ENCODE measurements at regions not wholly inside any gene's neighbourhood (a gene's known extent, or its start where the extent isn't known, plus 50 kb on each side); places are given as distances from the start of the nearest gene placed in this dataset.

DNA sequence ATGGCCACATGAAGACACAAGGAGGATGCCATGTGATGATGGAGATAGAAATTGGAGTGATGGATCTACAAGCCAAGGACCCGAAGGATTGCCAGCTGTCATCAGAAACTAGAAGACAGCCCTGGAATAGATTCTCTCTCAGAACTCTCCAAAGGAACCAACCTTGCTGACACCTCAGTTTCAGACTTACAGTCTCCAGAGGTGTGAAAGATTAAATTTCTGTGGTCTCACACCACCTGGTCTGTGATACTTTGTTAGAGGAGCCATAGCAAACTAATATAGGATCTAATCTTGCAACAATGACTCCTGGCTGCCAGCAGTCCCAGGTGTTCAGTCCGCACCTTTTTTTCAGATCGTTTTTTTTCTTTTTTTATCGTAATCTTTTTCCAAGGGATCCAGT, 647.3 kb upstream of the GHITM start:
- H3K79me2 ChIP-seq (ENCODE audit: control insufficient read depth, insufficient read depth, low read length): no peaks in the 10 kb centered on the region
- no peak for TF ChIP-seq GATA2 (IDR thresholded peaks at IDR 0.05; ENCODE audit: insufficient read depth, insufficient read length, low read depth, low read length)
- no peak for TF ChIP-seq JUN (IDR thresholded peaks at IDR 0.05; ENCODE audit: borderline replicate concordance, insufficient read depth, insufficient read length, low read depth)
- TF ChIP-seq, protein P1, sequence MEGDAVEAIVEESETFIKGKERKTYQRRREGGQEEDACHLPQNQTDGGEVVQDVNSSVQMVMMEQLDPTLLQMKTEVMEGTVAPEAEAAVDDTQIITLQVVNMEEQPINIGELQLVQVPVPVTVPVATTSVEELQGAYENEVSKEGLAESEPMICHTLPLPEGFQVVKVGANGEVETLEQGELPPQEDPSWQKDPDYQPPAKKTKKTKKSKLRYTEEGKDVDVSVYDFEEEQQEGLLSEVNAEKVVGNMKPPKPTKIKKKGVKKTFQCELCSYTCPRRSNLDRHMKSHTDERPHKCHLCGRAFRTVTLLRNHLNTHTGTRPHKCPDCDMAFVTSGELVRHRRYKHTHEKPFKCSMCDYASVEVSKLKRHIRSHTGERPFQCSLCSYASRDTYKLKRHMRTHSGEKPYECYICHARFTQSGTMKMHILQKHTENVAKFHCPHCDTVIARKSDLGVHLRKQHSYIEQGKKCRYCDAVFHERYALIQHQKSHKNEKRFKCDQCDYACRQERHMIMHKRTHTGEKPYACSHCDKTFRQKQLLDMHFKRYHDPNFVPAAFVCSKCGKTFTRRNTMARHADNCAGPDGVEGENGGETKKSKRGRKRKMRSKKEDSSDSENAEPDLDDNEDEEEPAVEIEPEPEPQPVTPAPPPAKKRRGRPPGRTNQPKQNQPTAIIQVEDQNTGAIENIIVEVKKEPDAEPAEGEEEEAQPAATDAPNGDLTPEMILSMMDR (IDR thresholded peaks at IDR 0.05; ENCODE audit: extremely low read depth in 1 of 2, insufficient read depth in 1 of 2, low read depth in 1 of 2, low read length in 2 of 2): no peak
- TF ChIP-seq EZH2 (IDR thresholded peaks at IDR 0.05; ENCODE audit: borderline replicate concordance, low read depth, low read length, severe bottlenecking): no peak
- TF ChIP-seq MYC (IDR thresholded peaks at IDR 0.05; ENCODE audit: low read depth, low read length): no peak
- TF ChIP-seq, protein P2, sequence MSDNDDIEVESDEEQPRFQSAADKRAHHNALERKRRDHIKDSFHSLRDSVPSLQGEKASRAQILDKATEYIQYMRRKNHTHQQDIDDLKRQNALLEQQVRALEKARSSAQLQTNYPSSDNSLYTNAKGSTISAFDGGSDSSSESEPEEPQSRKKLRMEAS (IDR thresholded peaks at IDR 0.05; ENCODE audit: insufficient read depth, insufficient read length): no peak
- intact Hi-C loops (cut with micrococcal nuclease) (no loop called here), dilution Hi-C loops (cut with MboI; ENCODE audit: extremely low pct_ligation_motif_present, low sequenced_read_pairs) (no loop called here)
- H3K4me3 ChIP-seq (replicated peaks in 1 of 3; ENCODE audit: insufficient read depth in 1 of 3, low read depth in 1 of 3, low read length in 3 of 3): no peak overlapping the region
- H3K36me3 ChIP-seq (ENCODE audit: control insufficient read depth in 2 of 2, extremely low read depth in 1 of 2, insufficient read depth in 2 of 2, low read length in 2 of 2): no peaks in the 10 kb centered on the region
- no peaks in the 10 kb centered on the region for H3K4me1 ChIP-seq (ENCODE audit: control insufficient read depth, extremely low read depth, insufficient read depth, low read length)
- H3K4me2 ChIP-seq (ENCODE audit: insufficient read depth, low read length): no peak overlapping the region
- H3K9ac ChIP-seq (replicated peaks; ENCODE audit: extremely low read depth, insufficient read depth, low read length): no peak overlapping the region
- ChIA-PET POLR2A (no interaction called here), CTCF (no interaction called here)
- no TSS peak for BruUV-seq (replicated peaks)
- DNase-seq (ENCODE audit: low read depth, low spot score) (no peak), FAIRE-seq (no peak)
- no peaks in the 10 kb centered on the region for H3K27me3 ChIP-seq (ENCODE audit: control insufficient read depth in 2 of 2, insufficient read depth in 2 of 2, low read length in 2 of 2)
- H2AFZ ChIP-seq (ENCODE audit: low read depth, low read length): no peak overlapping the region
- no peak overlapping the region for H3K27ac ChIP-seq (ENCODE audit: insufficient read depth, low read depth, low read length)
- H4K20me1 ChIP-seq (replicated peaks; ENCODE audit: control insufficient read depth, extremely low read depth, insufficient read depth, low read length): no peaks in the 10 kb centered on the region
- no peaks in the 10 kb centered on the region for H3K9me3 ChIP-seq (replicated peaks; ENCODE audit: control insufficient read depth, insufficient read depth, low read length)
- H3K9me1 ChIP-seq (replicated peaks; ENCODE audit: control insufficient read depth, extremely low read depth, insufficient read depth, low read length): peaks cover 2% of the 10 kb centered on the region

DNA sequence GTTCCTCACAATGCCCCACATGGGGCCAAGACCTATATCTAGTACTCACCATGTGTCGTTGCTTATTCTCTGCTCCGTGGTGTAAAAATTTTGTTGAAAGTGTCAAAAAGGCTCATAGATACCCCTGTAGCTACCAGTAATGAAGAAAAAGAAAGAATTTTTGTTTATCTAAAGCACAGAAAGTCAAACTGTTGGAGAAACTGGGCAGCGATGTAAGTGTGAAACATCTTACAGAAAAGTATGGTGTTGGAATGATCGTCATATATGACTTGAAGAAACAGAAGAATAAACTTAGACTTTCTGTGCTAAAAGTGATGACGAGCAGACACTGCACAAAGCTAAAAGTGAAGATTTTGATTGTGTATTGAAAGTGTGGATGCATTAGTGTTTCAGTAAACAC, 626.6 kb upstream of the GHITM start:
- Histone ChIP-seq H3K9ac (replicated peaks; ENCODE audit: extremely low read depth, insufficient read depth, low read length) (no peak overlapping the region), H3K4me2 (ENCODE audit: insufficient read depth, low read length) (no peak overlapping the region), H4K20me1 (replicated peaks; ENCODE audit: control insufficient read depth, extremely low read depth, insufficient read depth, low read length) (no peaks in the 10 kb centered on the region), H3K4me3 (replicated peaks in 1 of 3; ENCODE audit: insufficient read depth in 1 of 3, low read depth in 1 of 3, low read length in 3 of 3) (no peak overlapping the region), H3K79me2 (ENCODE audit: control insufficient read depth, insufficient read depth, low read length) (no peaks in the 10 kb centered on the region), H3K4me1 (ENCODE audit: control insufficient read depth, extremely low read depth, insufficient read depth, low read length) (no peaks in the 10 kb centered on the region), H3K27me3 (ENCODE audit: control insufficient read depth in 2 of 2, insufficient read depth in 2 of 2, low read length in 2 of 2) (no peaks in the 10 kb centered on the region), H3K27ac (ENCODE audit: insufficient read depth, low read depth, low read length) (no peak overlapping the region), H3K9me1 (replicated peaks; ENCODE audit: control insufficient read depth, extremely low read depth, insufficient read depth, low read length) (no peaks in the 10 kb centered on the region), H3K9me3 (replicated peaks; ENCODE audit: control insufficient read depth, insufficient read depth, low read length) (no peaks in the 10 kb centered on the region), H2AFZ (ENCODE audit: low read depth, low read length) (no peak overlapping the region), H3K36me3 (ENCODE audit: control insufficient read depth in 2 of 2, extremely low read depth in 1 of 2, insufficient read depth in 2 of 2, low read length in 2 of 2) (no peaks in the 10 kb centered on the region)
- dilution Hi-C loops (cut with MboI; ENCODE audit: extremely low pct_ligation_motif_present, low sequenced_read_pairs) (no loop called here), intact Hi-C loops (cut with micrococcal nuclease) (no loop called here)
- no TSS peak for BruUV-seq (replicated peaks)
- DNase-seq (ENCODE audit: low read depth, low spot score) (no peak), FAIRE-seq (no peak)
- no peak for TF ChIP-seq POLR2A (IDR thresholded peaks at IDR 0.05; ENCODE audit: low read depth, low read length)
- TF ChIP-seq MYC (IDR thresholded peaks at IDR 0.05; ENCODE audit: low read depth, low read length): no peak
- no peak for TF ChIP-seq POLR2AphosphoS5 (IDR thresholded peaks at IDR 0.05; ENCODE audit: insufficient read depth, low read depth, low read length)
- no peak for TF ChIP-seq EZH2 (IDR thresholded peaks at IDR 0.05; ENCODE audit: borderline replicate concordance, low read depth, low read length, severe bottlenecking)
- no peak for TF ChIP-seq JUN (IDR thresholded peaks at IDR 0.05; ENCODE audit: borderline replicate concordance, insufficient read depth, insufficient read length, low read depth)
- TF ChIP-seq, protein P1 (IDR thresholded peaks at IDR 0.05; ENCODE audit: extremely low read depth in 1 of 2, insufficient read depth in 1 of 2, low read depth in 1 of 2, low read length in 2 of 2): no peak
- no peak for TF ChIP-seq GATA2 (IDR thresholded peaks at IDR 0.05; ENCODE audit: insufficient read depth, insufficient read length, low read depth, low read length)
- TF ChIP-seq, protein P2 (IDR thresholded peaks at IDR 0.05; ENCODE audit: insufficient read depth, insufficient read length): no peak
- TF ChIP-seq FOS (IDR thresholded peaks at IDR 0.05; ENCODE audit: borderline replicate concordance, insufficient read depth, low read length): no peak
- ChIA-PET CTCF (no interaction called here), POLR2A (no interaction called here)

Measured in endothelial cell of umbilical vein (primary cell).